WI38 (cell line): ENCODE measurements at regions not wholly inside any gene's neighbourhood (a gene's known extent, or its start where the extent isn't known, plus 50 kb on each side); places are given as distances from the start of the nearest gene placed in this dataset.
"Not testable (repeated sequence)": the region's sequence is repeated elsewhere in the genome, so short reads cannot be mapped to it uniquely, and the experiment has no call there.

ENCODE experiments used
- H3K4me3 ChIP-seq: 2 replicates; pipeline ENCODE4 v1.5.1; 2011; ENCODE audit warnings: low read depth, mild to moderate bottlenecking, control low read depth, low read length
- CTCF ChIP-seq: IDR thresholded peaks from 2 replicates; pipeline ENCODE4 v1.5.1; 2012; ENCODE audit warnings: low read depth, mild to moderate bottlenecking, control low read depth, low read length

- no peak overlapping the region for H3K4me3 ChIP-seq
- no peak for TF ChIP-seq CTCF
Observed at GRCh38 chr1:222377428-222378088, 170.3 kb downstream of the HHIPL2 start.

GRCh38 chr1:222376791-222377190 lies 171.1 kb downstream of the HHIPL2 start:
- not testable (repeated sequence) for H3K4me3 ChIP-seq

GRCh38 chr1:222375701-222376100 lies 172.2 kb downstream of the HHIPL2 start:
- no peak overlapping the region for H3K4me3 ChIP-seq
- no peak for TF ChIP-seq CTCF

- no peak for TF ChIP-seq CTCF
- H3K4me3 ChIP-seq: no peak overlapping the region
Observed at GRCh38 chr1:222373831-222374602, 173.9 kb downstream of the HHIPL2 start.

- H3K4me3 ChIP-seq: no peak overlapping the region
- no peak for TF ChIP-seq CTCF
Observed at GRCh38 chr1:222373216-222373615, 174.7 kb downstream of the HHIPL2 start.

GRCh38 chr1:222372221-222372620 lies 175.7 kb downstream of the HHIPL2 start:
- H3K4me3 ChIP-seq: no peak overlapping the region
- no peak for TF ChIP-seq CTCF

GRCh38 chr1:222370913-222371675 lies 176.8 kb downstream of the HHIPL2 start:
- peak overlapping the region; percentile 29 for H3K4me3 ChIP-seq

More at GRCh38 chr1:222370913-222371675, 176.8 kb downstream of the HHIPL2 start:
- TF ChIP-seq CTCF: no peak
